IMR-90 (cell line): ENCODE measurements at regions not wholly inside any gene's neighbourhood (a gene's known extent, or its start where the extent isn't known, plus 50 kb on each side); places are given as distances from the start of the nearest gene placed in this dataset.

ENCODE experiments used
- ATAC-seq: fragments of 200-7000 bp; cut with Tn5 transposase; 2 replicates; pipeline ENCODE4 v1.9.1; 2020; ENCODE audit warnings: low read depth, mild to moderate bottlenecking, moderate library complexity
- BruUV-seq: library from RNA; stranded (reverse); fragments of 400-500 nt; replicated peaks from 2 replicates; lab custom pipeline; 2021; lab: Mats Ljungman, UMichigan
- CTCF ChIA-PET: fragments of 300-600 bp; formaldehyde crosslinking; extraction: SDS; loops from one replicate; lab custom pipeline; 2021; ENCODE audit warnings: antibody characterized with exemption; lab: Yijun Ruan, JAX
- POLR2A ChIA-PET: fragments of 300-600 bp; sonication (Branson Sonifier 250); formaldehyde crosslinking; loops from one replicate; lab custom pipeline; 2022; ENCODE audit warnings: antibody characterized with exemption; ENCODE audit not compliant: unreplicated experiment; lab: Charles Lee
- DNase-seq: peaks from one replicate; pipeline ENCODE4 v3.0.0; 2013
- H2AFZ ChIP-seq: replicated peaks from 2 replicates; pipeline ENCODE3; 2013; ENCODE audit warnings: low read length, mild to moderate bottlenecking; ENCODE audit not compliant: poor library complexity
- H2AK5ac ChIP-seq: 2 replicates; pipeline ENCODE4 v1.6.1; 2013; ENCODE audit warnings: low read depth, low read length, inconsistent platforms
- H2AK9ac ChIP-seq: replicated peaks from 2 replicates; pipeline ENCODE3; 2013; ENCODE audit warnings: mild to moderate bottlenecking, low read depth, low read length, moderate library complexity; ENCODE audit not compliant: poor library complexity
- H2BK120ac ChIP-seq: 2 replicates; pipeline ENCODE4 v1.6.1; 2013; ENCODE audit warnings: low read depth, low read length, inconsistent platforms
- H2BK15ac ChIP-seq: 3 replicates; pipeline ENCODE4 v1.6.1; 2013; ENCODE audit warnings: low read depth, low read length, inconsistent platforms
- H2BK20ac ChIP-seq: 2 replicates; pipeline ENCODE4 v1.6.1; 2013; ENCODE audit warnings: low read depth, mild to moderate bottlenecking, inconsistent platforms, low read length, moderate library complexity
- H2BK5ac ChIP-seq: 2 replicates; pipeline ENCODE4 v1.6.1; 2013; ENCODE audit warnings: mild to moderate bottlenecking, low read depth, low read length, inconsistent platforms; ENCODE audit not compliant: poor library complexity, severe bottlenecking
- H3K14ac ChIP-seq: replicated peaks from 2 replicates; pipeline ENCODE4 v1.6.1; 2013; ENCODE audit warnings: low read depth, low read length, inconsistent platforms
- H3K18ac ChIP-seq: 2 replicates; pipeline ENCODE4 v1.6.1; 2013; ENCODE audit warnings: low read depth, low read length, control low read depth
- H3K23ac ChIP-seq: 2 replicates; pipeline ENCODE4 v1.6.1; 2013; ENCODE audit warnings: low read depth, low read length, inconsistent platforms
- H3K27ac ChIP-seq: 2 replicates; pipeline ENCODE4 v1.5.1; 2013; ENCODE audit warnings: mild to moderate bottlenecking, control low read depth, low read length; ENCODE audit not compliant: insufficient read depth
- H3K27me3 ChIP-seq: 2 replicates; pipeline ENCODE4 v1.6.1; 2013; ENCODE audit warnings: low read length; ENCODE audit not compliant: control insufficient read depth, insufficient read depth
- H3K36me3 ChIP-seq: 2 replicates; pipeline ENCODE4 v1.6.1; 2013; ENCODE audit warnings: low read length, mixed read lengths; ENCODE audit not compliant: control insufficient read depth, insufficient read depth
- H3K4ac ChIP-seq: 2 replicates; pipeline ENCODE4 v1.6.1; 2013; ENCODE audit warnings: low read depth, low read length, inconsistent platforms
- H3K4me1 ChIP-seq: 2 replicates; pipeline ENCODE4 v1.6.1; 2013; ENCODE audit warnings: low read length, mixed read lengths; ENCODE audit not compliant: control insufficient read depth, insufficient read depth
- H3K4me2 ChIP-seq: 2 replicates; pipeline ENCODE4 v1.6.1; 2013; ENCODE audit warnings: low read depth, mild to moderate bottlenecking, control low read depth, low read length, moderate library complexity
- H3K4me3 ChIP-seq: 2 replicates; pipeline ENCODE4 v1.5.1; 2013; ENCODE audit warnings: low read depth, mild to moderate bottlenecking, control low read depth, low read length, moderate library complexity; ENCODE audit not compliant: insufficient read depth
- H3K56ac ChIP-seq: 2 replicates; pipeline ENCODE4 v1.6.1; 2013; ENCODE audit warnings: low read length, inconsistent platforms; ENCODE audit not compliant: insufficient read depth; ENCODE audit errors: extremely low read depth
- H3K79me1 ChIP-seq, 2 experiments: 2 replicates each; pipeline ENCODE4 v1.6.1; 2013; ENCODE audit warnings: low read length in 2 of 2, inconsistent platforms in 1 of 2, low read depth in 1 of 2
- H3K9ac ChIP-seq: 2 replicates; pipeline ENCODE4 v1.6.1; 2013; ENCODE audit warnings: low read depth, low read length, control low read depth
- H3K9me1 ChIP-seq: 2 replicates; pipeline ENCODE4 v1.6.1; 2013; ENCODE audit warnings: low read length, inconsistent platforms; ENCODE audit not compliant: insufficient read depth
- H3K9me3 ChIP-seq: 2 replicates; pipeline ENCODE4 v1.6.1; 2013; ENCODE audit warnings: low read length; ENCODE audit not compliant: control insufficient read depth, insufficient read depth
- H4K20me1 ChIP-seq: 2 replicates; pipeline ENCODE4 v1.6.1; 2013; ENCODE audit warnings: low read length, inconsistent platforms; ENCODE audit not compliant: insufficient read depth
- H4K5ac ChIP-seq: 2 replicates; pipeline ENCODE4 v1.6.1; 2013; ENCODE audit warnings: mild to moderate bottlenecking, low read depth, low read length, control low read depth
- H4K8ac ChIP-seq, 2 experiments: 2 replicates each; pipeline ENCODE4 v1.6.1; 2013; ENCODE audit warnings: low read depth in 2 of 2, low read length in 2 of 2, control low read depth in 1 of 2, inconsistent platforms in 1 of 2
- H4K91ac ChIP-seq: 2 replicates; pipeline ENCODE4 v1.6.1; 2013; ENCODE audit warnings: low read depth, low read length, inconsistent platforms; ENCODE audit not compliant: insufficient read depth
- MAFK ChIP-seq: IDR thresholded peaks from 2 replicates; pipeline ENCODE4 v1.6.1; 2012; ENCODE audit warnings: low read depth, low read length, improper control_type of control experiment
- RCOR1 ChIP-seq: IDR thresholded peaks from 2 replicates; pipeline ENCODE4 v1.6.1; 2012; ENCODE audit warnings: mild to moderate bottlenecking, low read length, improper control_type of control experiment; ENCODE audit not compliant: insufficient replicate concordance
- dilution Hi-C: fragments of 300-500 bp; cut with HindIII; formaldehyde crosslinking; loops from one replicate; pipeline ENCODE4 v1.14.3; 2018; ENCODE audit warnings: low sequenced_read_pairs; ENCODE audit not compliant: unreplicated experiment
- in situ Hi-C: fragments of 300-500 bp; cut with MboI; formaldehyde crosslinking; loops from 3 replicates; pipeline ENCODE4 v1.14.3; 2019; ENCODE audit warnings: low sequenced_read_pairs, inconsistent platforms, mixed read lengths
- intact Hi-C: fragments of 100-400 bp; cut with micrococcal nuclease; formaldehyde crosslinking; loops from 2 replicates; pipeline ENCODE4 v1.10.0; 2022

- Histone ChIP-seq H3K9ac (no peak overlapping the region), H2BK15ac (no peak overlapping the region), H4K91ac (no peak overlapping the region), H3K18ac (no peak overlapping the region), H4K20me1 (no peaks in the 10 kb centered on the region), H3K27ac (no peak overlapping the region), H2BK5ac (no peak overlapping the region), H3K27me3 (no peaks in the 10 kb centered on the region), H3K9me1 (no peaks in the 10 kb centered on the region), H3K23ac (no peak overlapping the region), H3K4me1 (no peaks in the 10 kb centered on the region), H2AFZ (no peak overlapping the region), H3K36me3 (no peaks in the 10 kb centered on the region), H2BK120ac (no peak overlapping the region), H3K4me2 (no peak overlapping the region), H2AK5ac (no peak overlapping the region), H4K5ac (no peak overlapping the region), H3K4ac (no peak overlapping the region), H4K8ac (no peak overlapping the region), H3K4me3 (no peak overlapping the region), H3K9me3 (peaks cover 5% of the 10 kb centered on the region; the same call in 1 of the 2 replicates), H2BK20ac (no peak overlapping the region), H3K79me1 (no peaks in the 10 kb centered on the region), H3K56ac (no peak overlapping the region), H3K14ac (no peak overlapping the region), H2AK9ac (no peak overlapping the region)
- BruUV-seq = no TSS peak
- ATAC-seq (no peak), DNase-seq (no peak)
- POLR2A ChIA-PET = no interaction called here
- dilution Hi-C loops = no loop called here
- intact Hi-C loops = loop anchor here (10.0 kb wide), 1 partner anchor 583 kb away; no protein-coding TSS in a partner anchor
- TF ChIP-seq RCOR1 (no peak), MAFK (no peak)
- in situ Hi-C loops = no loop called here
- CTCF ChIA-PET = no interaction called here
These were observed 368.6 kb upstream of the MPDZ start for GRCh38 chr9:13648068-13648467.
